MM.1S (cell line): ENCODE measurements at regions not wholly inside any gene's neighbourhood (a gene's known extent, or its start where the extent isn't known, plus 50 kb on each side); places are given as distances from the start of the nearest gene placed in this dataset.
A peak's percentile ranks its signal among the peaks of the same experiment; 100 is the strongest.

ENCODE experiments used
- DNase-seq: peaks from one replicate; pipeline ENCODE4 v3.0.0-alpha.2; 2015
- H2AFZ ChIP-seq: fragments of 300-600 bp; sonication (generic); 2 replicates; pipeline ENCODE4 v1.6.0; 2016; ENCODE audit warnings: antibody characterized with exemption, low read length
- H3F3A ChIP-seq: fragments of 300-600 bp; sonication (generic); 2 replicates; pipeline ENCODE4 v1.6.1; 2016; ENCODE audit warnings: mild to moderate bottlenecking, antibody characterized with exemption, low read length, moderate library complexity, mixed read lengths; ENCODE audit not compliant: insufficient read depth
- H3K27ac ChIP-seq: fragments of 300-600 bp; sonication (generic); 2 replicates; pipeline ENCODE4 v1.5.1; 2016; ENCODE audit warnings: mild to moderate bottlenecking, low read length
- H3K27me3 ChIP-seq: fragments of 300-600 bp; sonication (generic); replicated peaks from 2 replicates; pipeline ENCODE4 v1.6.0; 2016; ENCODE audit warnings: low read length; ENCODE audit not compliant: insufficient read depth
- H3K36me3 ChIP-seq: fragments of 300-600 bp; sonication (generic); replicated peaks from 2 replicates; pipeline ENCODE4 v1.6.1; 2016; ENCODE audit warnings: mild to moderate bottlenecking, low read length, mixed read lengths; ENCODE audit not compliant: insufficient read depth
- H3K4me1 ChIP-seq: fragments of 300-600 bp; sonication (generic); 2 replicates; pipeline ENCODE4 v1.6.1; 2016; ENCODE audit warnings: low read length, mixed read lengths
- H3K4me2 ChIP-seq: fragments of 300-600 bp; sonication (generic); 2 replicates; pipeline ENCODE4 v1.6.0; 2016; ENCODE audit warnings: low read depth, low read length
- H3K4me3 ChIP-seq: fragments of 300-600 bp; sonication (generic); 2 replicates; pipeline ENCODE4 v1.5.1; 2016; ENCODE audit warnings: low read length, mixed read lengths
- H3K79me2 ChIP-seq: fragments of 300-600 bp; sonication (generic); 2 replicates; pipeline ENCODE4 v1.6.1; 2016; ENCODE audit warnings: mixed run types, low read length, mixed read lengths
- H3K9ac ChIP-seq: fragments of 300-600 bp; sonication (generic); 2 replicates; pipeline ENCODE4 v1.6.1; 2016; ENCODE audit warnings: low read length, mixed read lengths
- H3K9me2 ChIP-seq: fragments of 300-600 bp; sonication (generic); replicated peaks from 2 replicates; pipeline ENCODE4 v1.6.1; 2016; ENCODE audit warnings: mild to moderate bottlenecking, low read length, mixed read lengths; ENCODE audit not compliant: insufficient read depth
- H3K9me3 ChIP-seq: fragments of 300-600 bp; sonication (generic); replicated peaks from 2 replicates; pipeline ENCODE4 v1.6.1; 2016; ENCODE audit warnings: mild to moderate bottlenecking, low read length, mixed read lengths; ENCODE audit not compliant: insufficient read depth
- H4K20me1 ChIP-seq: fragments of 300-600 bp; sonication (generic); 2 replicates; pipeline ENCODE4 v1.6.1; 2016; ENCODE audit warnings: mild to moderate bottlenecking, low read length, moderate library complexity, mixed read lengths; ENCODE audit not compliant: insufficient read depth
- CTCF ChIP-seq: fragments of 300-600 bp; sonication (generic); IDR thresholded peaks from 2 replicates; pipeline ENCODE4 v1.5.1; 2016; ENCODE audit warnings: antibody characterized with exemption, low read length, mixed read lengths
- EZH2 ChIP-seq: fragments of 300-600 bp; sonication (generic); optimal IDR thresholded peaks from 2 replicates; pipeline ENCODE3; 2017; ENCODE audit warnings: low read depth, mild to moderate bottlenecking, antibody characterized with exemption, low read length, mixed read lengths
- EZH2phosphoT487 ChIP-seq: fragments of 300-600 bp; sonication (generic); IDR thresholded peaks from 2 replicates; pipeline ENCODE4 v1.6.1; 2018; ENCODE audit warnings: antibody characterized with exemption, low read length

- no peak for DNase-seq
- H3K27me3 ChIP-seq: no peaks in the 10 kb centered on the region
- no peak overlapping the region for H3K4me3 ChIP-seq
- no peaks in the 10 kb centered on the region for H3K79me2 ChIP-seq
- H3K4me2 ChIP-seq: no peak overlapping the region
- no peaks in the 10 kb centered on the region for H3K9me2 ChIP-seq
- no peaks in the 10 kb centered on the region for H3K9me3 ChIP-seq
- peaks cover 16% of the 10 kb centered on the region for H3K4me1 ChIP-seq
- no peak overlapping the region for H3K9ac ChIP-seq
- no peak overlapping the region for H3K27ac ChIP-seq
- no peaks in the 10 kb centered on the region for H4K20me1 ChIP-seq
- no peak overlapping the region for H2AFZ ChIP-seq
- H3K36me3 ChIP-seq: no peaks in the 10 kb centered on the region
- H3F3A ChIP-seq: peaks cover 19% of the 10 kb centered on the region
- TF ChIP-seq EZH2phosphoT487 (no peak), EZH2 (no peak), CTCF (no peak)
Measured at GRCh38 chr12:124129132-124129531, 156.1 kb downstream of the ZNF664 start.

- DNase-seq: peak; percentile 84
- Histone ChIP-seq H3K36me3 (no peaks in the 10 kb centered on the region), H4K20me1 (no peaks in the 10 kb centered on the region), H3F3A (peaks cover 19% of the 10 kb centered on the region), H3K27me3 (no peaks in the 10 kb centered on the region), H2AFZ (0 out of 2 replicates have a peak overlapping the region, but pooled peaks have one; percentile 38), H3K4me3 (no peak overlapping the region; the same call in 1 of the 2 replicates), H3K4me1 (peaks cover 16% of the 10 kb centered on the region), H3K9me2 (no peaks in the 10 kb centered on the region), H3K9me3 (no peaks in the 10 kb centered on the region), H3K79me2 (no peaks in the 10 kb centered on the region), H3K4me2 (peak overlapping the region; percentile 37), H3K9ac (peak overlapping the region; percentile 65), H3K27ac (peak overlapping the region; percentile 96)
- no peak for TF ChIP-seq EZH2phosphoT487
Measured at GRCh38 chr12:124130691-124131591, 157.9 kb downstream of the ZNF664 start.

GRCh38 chr12:124131659-124132058, 158.6 kb downstream of the ZNF664 start:
- H3K4me3 ChIP-seq: no peak overlapping the region
- H2AFZ ChIP-seq: no peak overlapping the region

More at GRCh38 chr12:124131659-124132058, 158.6 kb downstream of the ZNF664 start:
- Histone ChIP-seq H3K9ac (peak overlapping the region; percentile 23; the same call in 1 of the 2 replicates), H3K36me3 (no peaks in the 10 kb centered on the region), H3K9me2 (no peaks in the 10 kb centered on the region), H3K4me1 (peaks cover 16% of the 10 kb centered on the region), H3K27me3 (no peaks in the 10 kb centered on the region), H4K20me1 (no peaks in the 10 kb centered on the region), H3K4me2 (peak overlapping the region; percentile 27; the same call in 1 of the 2 replicates), H3F3A (peaks cover 19% of the 10 kb centered on the region), H3K79me2 (no peaks in the 10 kb centered on the region), H3K9me3 (no peaks in the 10 kb centered on the region), H3K27ac (peak overlapping the region; percentile 96)
- no peak for DNase-seq
- TF ChIP-seq EZH2phosphoT487: no peak
- TF ChIP-seq EZH2: no peak
- TF ChIP-seq CTCF: no peak
